GM19240 (cell line): ENCODE measurements at regions not wholly inside any gene's neighbourhood (a gene's known extent, or its start where the extent isn't known, plus 50 kb on each side); places are given as distances from the start of the nearest gene placed in this dataset.
A peak's percentile ranks its signal among the peaks of the same experiment; 100 is the strongest.

Source experiments
- DNase-seq: peaks from one replicate; pipeline ENCODE4 v3.0.0; 2011; ENCODE audit warnings: low spot score; ENCODE audit not compliant: insufficient read length

- no peak for DNase-seq
Observed at GRCh38 chr2:111678161-111678560, 205.8 kb downstream of the ANAPC1 start.

DNA sequence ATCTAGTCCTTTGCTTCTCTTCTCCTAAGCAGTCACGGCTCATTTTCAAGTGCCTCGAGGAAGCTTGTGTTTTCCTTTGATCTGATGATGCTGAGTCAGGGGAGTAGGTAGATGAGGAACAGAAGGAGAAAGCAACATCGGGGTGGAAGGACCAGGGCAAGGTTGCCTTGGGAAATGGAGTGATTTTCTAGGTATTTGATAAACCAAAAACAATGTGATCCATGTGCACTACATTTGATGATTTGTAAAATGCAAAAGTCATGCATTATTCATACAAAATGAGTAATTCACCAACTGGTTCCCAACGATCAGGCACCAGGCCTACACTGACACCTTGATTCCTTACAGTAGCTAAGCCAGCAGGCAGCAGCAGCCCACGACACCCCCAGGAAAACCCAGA, 205.3 kb downstream of the ANAPC1 start:
- no peak for DNase-seq

GRCh38 chr2:111679202-111679601, 204.8 kb downstream of the ANAPC1 start:
- DNase-seq: no peak

DNA sequence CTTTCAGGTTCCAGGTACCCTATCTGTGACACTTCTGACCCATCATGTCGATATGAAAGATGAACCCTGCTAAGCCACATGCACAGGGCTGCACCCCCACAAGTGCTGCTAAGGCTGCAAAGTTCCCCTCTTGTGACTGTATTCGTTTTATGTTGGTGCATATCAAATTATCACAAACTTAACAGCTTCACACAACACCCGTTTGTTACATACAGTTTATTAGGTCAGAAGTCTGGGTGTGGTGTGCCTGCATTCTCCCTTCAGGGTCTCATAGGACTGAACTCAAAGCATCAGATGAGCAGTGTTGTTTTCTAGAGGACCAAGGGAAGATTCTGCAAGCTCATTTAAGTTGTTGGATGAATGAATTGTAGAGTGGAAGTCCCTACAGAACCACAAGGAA, 199.4 kb downstream of the ANAPC1 start:
- no peak for DNase-seq

DNA sequence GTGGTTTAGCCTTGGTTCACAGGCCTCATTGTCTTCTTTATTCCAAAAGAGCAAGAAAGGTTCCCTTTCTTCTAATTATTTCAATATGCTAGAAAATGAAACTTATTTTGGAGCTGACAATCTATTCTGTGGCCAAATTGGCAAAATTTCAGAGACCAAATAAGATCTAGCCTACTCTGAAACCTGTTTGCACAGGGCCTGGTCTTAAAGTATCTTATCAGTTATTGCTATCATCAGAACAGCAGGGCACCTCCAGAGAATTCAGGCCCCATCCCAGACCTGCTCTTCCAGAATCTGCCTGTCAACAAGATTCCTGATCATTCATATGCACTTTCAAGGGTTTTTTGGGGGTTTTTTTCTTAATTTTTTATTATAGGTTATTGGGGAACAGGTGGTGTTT, 198.7 kb downstream of the ANAPC1 start:
- DNase-seq: no peak

- DNase-seq: no peak
Observed at GRCh38 chr2:111686994-111687393, 197.0 kb downstream of the ANAPC1 start.

DNA sequence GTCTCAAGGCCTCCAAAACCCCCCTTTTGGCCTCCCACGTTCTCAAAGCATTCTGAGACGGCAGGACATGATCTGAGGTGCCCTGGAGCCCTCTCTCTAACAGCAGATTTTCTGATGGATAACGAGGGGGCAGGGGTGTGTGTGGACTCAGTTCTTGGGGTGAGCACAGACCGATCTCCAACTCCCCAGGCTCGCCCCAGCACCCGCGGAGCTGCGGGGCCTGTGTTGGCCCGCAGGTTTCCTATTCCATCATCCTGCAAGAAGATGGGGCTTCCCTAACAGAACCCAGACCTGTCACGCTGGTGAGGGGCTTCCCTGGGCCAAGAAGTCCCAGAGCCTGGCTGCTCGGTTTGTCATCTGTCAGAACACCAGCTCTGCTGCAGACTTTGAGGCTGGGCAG, 196.1 kb downstream of the ANAPC1 start:
- DNase-seq: no peak

GRCh38 chr2:111688482-111688881, 195.5 kb downstream of the ANAPC1 start:
- DNase-seq: no peak

- DNase-seq: no peak
Observed at GRCh38 chr2:111689174-111689573, 194.8 kb downstream of the ANAPC1 start.

DNA sequence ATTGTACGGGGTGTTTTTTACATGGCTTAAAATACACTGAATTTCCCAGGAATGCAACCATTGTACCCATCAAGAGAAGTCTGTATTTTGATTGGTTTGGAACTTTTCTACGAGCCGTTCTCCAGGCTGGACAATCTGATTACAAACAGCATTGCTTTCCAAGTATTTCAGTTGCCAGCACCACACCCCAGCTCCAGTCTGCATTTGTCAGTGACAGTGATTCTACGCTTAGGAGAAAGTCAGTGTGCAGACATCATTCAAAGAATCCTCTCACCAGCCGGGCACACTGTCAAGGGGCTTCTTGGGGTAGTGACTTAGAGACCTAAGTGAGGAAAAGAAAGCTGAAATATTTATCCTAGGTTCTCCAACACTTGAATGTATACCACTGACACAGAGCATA, 194.1 kb downstream of the ANAPC1 start:
- DNase-seq: no peak

DNA sequence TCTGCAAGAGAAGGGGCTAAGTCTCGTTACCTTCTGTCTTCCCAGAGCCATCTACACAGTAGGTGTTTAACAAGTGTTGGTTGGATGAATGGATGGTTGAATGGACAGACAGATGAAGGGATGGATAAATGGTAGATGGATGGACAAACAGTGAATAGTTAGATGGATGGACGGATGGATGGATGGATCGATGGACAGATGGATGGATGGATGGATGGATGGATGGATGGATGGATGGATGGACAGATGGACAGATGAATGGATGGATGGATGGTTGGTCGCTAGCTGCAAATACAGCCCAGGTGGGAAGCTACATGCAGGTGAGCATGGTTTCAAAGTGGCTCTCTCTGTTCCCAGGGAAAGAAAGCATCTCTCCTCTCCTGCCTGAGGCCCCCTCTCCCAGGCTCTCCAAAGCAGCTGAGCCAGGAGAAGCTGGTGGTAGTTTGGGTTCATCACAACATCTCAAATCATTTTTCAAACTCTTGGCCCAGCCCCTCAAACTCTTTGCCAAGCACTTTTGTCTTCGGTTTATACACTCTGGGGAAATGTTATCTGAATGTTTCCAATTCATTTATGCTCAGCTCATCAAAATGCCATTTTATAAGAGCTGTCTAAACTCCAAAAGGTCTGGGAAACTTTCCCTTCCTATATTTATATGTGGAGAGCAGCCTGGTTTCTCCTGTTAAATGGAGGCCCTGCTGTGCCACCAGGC, 192.7 kb downstream of the ANAPC1 start:
- DNase-seq: no peak

DNA sequence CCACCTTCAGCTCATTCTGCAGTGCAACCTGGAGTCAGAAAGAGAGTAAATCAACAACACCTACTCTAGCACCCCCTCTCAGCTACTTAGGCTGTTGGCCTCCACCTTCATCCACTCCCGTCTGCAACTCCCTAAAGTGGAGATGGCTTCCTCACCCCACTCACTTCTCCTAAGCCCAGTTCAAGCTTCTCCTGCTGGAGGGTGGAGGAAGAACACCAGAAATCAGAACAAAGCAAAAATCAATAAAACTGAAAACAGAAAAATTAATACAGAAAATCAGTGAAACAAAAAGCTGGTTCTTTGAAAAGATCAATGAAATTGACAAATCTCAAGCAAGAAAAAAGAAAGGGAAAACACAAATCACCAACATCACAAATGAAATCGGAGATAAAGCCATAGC, 191.7 kb downstream of the ANAPC1 start:
- DNase-seq: no peak

DNA sequence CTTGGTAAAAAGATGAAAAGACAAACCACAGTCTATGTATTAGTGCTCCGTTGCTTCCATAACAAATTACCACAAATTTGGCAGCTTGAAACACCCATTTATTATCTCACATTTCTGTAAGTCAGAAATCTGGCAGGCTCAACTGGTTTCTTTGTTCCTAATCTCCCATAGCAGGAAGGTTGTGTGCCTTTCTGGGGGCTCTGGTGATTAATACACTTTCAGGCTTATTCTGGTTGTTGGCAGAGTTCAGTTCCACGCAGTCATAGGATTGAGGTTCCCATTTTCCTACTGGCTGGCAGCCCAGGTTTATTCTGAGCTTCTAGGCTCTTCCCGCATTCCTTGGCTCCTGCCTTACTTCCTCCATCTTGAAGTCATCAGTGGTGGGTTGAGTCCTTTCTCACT, 189.3 kb downstream of the ANAPC1 start:
- DNase-seq: no peak

DNA sequence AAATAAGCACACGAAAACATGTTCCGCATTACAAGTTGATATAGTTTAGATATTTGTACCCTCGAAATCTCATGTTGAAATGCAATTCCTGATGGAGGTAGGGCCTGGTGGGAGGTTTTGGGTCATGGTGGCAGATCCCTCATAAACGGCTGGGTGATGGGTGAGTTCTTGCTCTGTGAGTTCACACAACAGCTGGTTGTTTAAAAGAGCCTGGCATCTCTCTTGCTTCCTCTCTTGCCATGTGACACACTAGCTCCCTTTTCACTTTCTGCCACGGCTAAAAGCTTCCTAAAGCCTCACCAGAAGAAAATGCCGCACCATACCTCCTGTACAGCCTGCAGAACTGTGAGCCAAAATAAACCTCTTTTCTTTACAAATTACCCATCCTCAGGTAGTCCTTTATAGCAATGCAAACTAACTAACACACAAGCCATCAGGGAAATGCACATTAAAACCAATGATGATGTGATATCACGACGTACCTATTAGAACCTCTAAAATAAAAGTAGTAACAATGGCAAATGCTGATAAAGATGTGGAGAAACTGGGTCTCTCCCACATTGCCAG, 188.5 kb downstream of the ANAPC1 start:
- no peak for DNase-seq

- DNase-seq: no peak
Observed at GRCh38 chr2:111696226-111696625, 187.8 kb downstream of the ANAPC1 start.

DNA sequence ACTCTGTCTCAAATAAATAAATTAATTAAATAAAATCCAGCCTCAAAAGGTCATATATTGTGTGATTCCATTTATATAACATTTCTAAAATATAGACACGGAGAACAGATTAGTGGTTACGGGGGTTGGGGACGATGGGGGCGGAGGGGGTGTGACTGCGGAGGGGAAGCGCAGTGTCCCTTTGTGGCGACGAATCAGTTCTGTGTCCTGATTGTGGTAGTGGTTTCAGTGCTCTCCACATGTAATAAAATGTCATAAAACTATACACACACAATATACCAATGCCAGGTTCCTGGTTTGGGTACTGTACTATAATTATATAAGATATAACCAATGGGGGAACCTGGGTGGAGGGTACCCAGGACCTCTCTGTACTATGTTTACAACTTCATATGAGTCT, 186.4 kb downstream of the ANAPC1 start:
- DNase-seq: no peak

DNA sequence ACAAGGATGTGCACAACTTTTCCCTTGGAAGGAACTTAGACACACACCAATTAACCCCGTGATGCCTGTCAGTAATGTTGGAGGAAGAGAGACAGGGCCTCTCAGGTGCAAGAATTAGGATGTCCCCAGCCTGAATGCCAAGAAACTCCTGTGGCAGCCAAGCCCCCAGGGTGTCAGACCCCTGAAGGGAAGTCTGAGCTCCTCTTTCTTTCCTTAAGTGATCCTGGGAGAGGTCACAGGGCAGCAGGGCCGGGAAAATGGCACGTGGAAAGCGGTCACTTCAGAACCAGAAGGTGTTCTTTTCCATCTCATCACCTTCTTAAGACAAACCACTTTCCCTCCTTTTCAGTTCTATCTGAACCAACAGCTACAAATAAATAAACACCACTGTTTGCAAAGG, 185.9 kb downstream of the ANAPC1 start:
- DNase-seq: no peak

GRCh38 chr2:111698743-111699554, 185.0 kb downstream of the ANAPC1 start:
- no peak for DNase-seq

- no peak for DNase-seq
Observed at GRCh38 chr2:111701266-111701665, 182.7 kb downstream of the ANAPC1 start.

- no peak for DNase-seq
Observed at GRCh38 chr2:111701798-111702118, 182.2 kb downstream of the ANAPC1 start.

GRCh38 chr2:111702119-111702803, 181.7 kb downstream of the ANAPC1 start:
- DNase-seq: peak; percentile 29

- DNase-seq: no peak
Observed at GRCh38 chr2:111702804-111703196, 181.2 kb downstream of the ANAPC1 start.
